OCI-LY1 (cell line): ENCODE measurements at regions not wholly inside any gene's neighbourhood (a gene's known extent, or its start where the extent isn't known, plus 50 kb on each side); places are given as distances from the start of the nearest gene placed in this dataset.

ENCODE experiments used
- CTCF ChIP-seq: fragments of 200-600 bp; sonication (generic), shearing (Covaris generic); IDR thresholded peaks from 2 replicates; pipeline ENCODE4 v1.5.1; 2017; ENCODE audit warnings: mild to moderate bottlenecking, antibody characterized with exemption, low read length, moderate library complexity, mixed read lengths
- EZH2 ChIP-seq: fragments of 200-600 bp; sonication (generic), shearing (Covaris generic); IDR thresholded peaks from 2 replicates; pipeline ENCODE4 v1.8.0; 2017; ENCODE audit warnings: borderline replicate concordance, mixed run types, mild to moderate bottlenecking, antibody characterized with exemption, low read length, moderate library complexity, mixed read lengths

GRCh38 chr1:238088560-238089290, 198.0 kb upstream of the ZP4 start:
- no peak for TF ChIP-seq CTCF
- TF ChIP-seq EZH2 = no peak
